ENCODE measurements at regions not wholly inside any gene's neighbourhood (a gene's known extent, or its start where the extent isn't known, plus 50 kb on each side); places are given as distances from the start of the nearest gene placed in this dataset.
"Not testable (repeated sequence)": the region's sequence is repeated elsewhere in the genome, so short reads cannot be mapped to it uniquely, and the experiment has no call there.

- Histone ChIP-seq H3K4me3 (replicated peaks; ENCODE audit: low read depth, low read length) (no peak overlapping the region), H3K36me3 (ENCODE audit: control insufficient read depth, insufficient read depth, low read length) (no peaks in the 10 kb centered on the region), H3K27me3 (replicated peaks; ENCODE audit: control insufficient read depth, insufficient read depth, low read length) (no peaks in the 10 kb centered on the region)
- TF ChIP-seq CTCF (IDR thresholded peaks at IDR 0.05; ENCODE audit: insufficient read depth, low read length, poor library complexity, severe bottlenecking), result no peak
- no peak for DNase-seq (ENCODE audit: extremely low read depth, insufficient read length)
Measured at GRCh38 chr2:88874063-88874657, 182.7 kb downstream of the RPIA start.

- Histone ChIP-seq H3K36me3 (ENCODE audit: control insufficient read depth, insufficient read depth, low read length) (no peaks in the 10 kb centered on the region), H3K4me3 (replicated peaks; ENCODE audit: low read depth, low read length) (no peak overlapping the region), H3K27me3 (replicated peaks; ENCODE audit: control insufficient read depth, insufficient read depth, low read length) (no peaks in the 10 kb centered on the region)
- TF ChIP-seq CTCF (IDR thresholded peaks at IDR 0.05; ENCODE audit: insufficient read depth, low read length, poor library complexity, severe bottlenecking), result no peak
- no peak for DNase-seq (ENCODE audit: extremely low read depth, insufficient read length)
Measured at GRCh38 chr2:88875736-88876135, 184.3 kb downstream of the RPIA start.

GRCh38 chr2:88880441-88880953 is 189.0 kb downstream of the RPIA start:
- Histone ChIP-seq H3K4me3 (replicated peaks; ENCODE audit: low read depth, low read length) (no peak overlapping the region), H3K27me3 (replicated peaks; ENCODE audit: control insufficient read depth, insufficient read depth, low read length) (no peaks in the 10 kb centered on the region), H3K36me3 (ENCODE audit: control insufficient read depth, insufficient read depth, low read length) (no peaks in the 10 kb centered on the region)
- no peak for TF ChIP-seq CTCF (IDR thresholded peaks at IDR 0.05; ENCODE audit: insufficient read depth, low read length, poor library complexity, severe bottlenecking)
- no peak for DNase-seq (ENCODE audit: extremely low read depth, insufficient read length)

GRCh38 chr2:88885275-88885674 is 193.8 kb downstream of the RPIA start:
- H3K27me3 ChIP-seq (replicated peaks; ENCODE audit: control insufficient read depth, insufficient read depth, low read length), result no peaks in the 10 kb centered on the region
- H3K4me3 ChIP-seq (replicated peaks; ENCODE audit: low read depth, low read length), result no peak overlapping the region
- H3K36me3 ChIP-seq (ENCODE audit: control insufficient read depth, insufficient read depth, low read length), result no peaks in the 10 kb centered on the region
- DNase-seq (ENCODE audit: extremely low read depth, insufficient read length), result no peak
- no peak for TF ChIP-seq CTCF (IDR thresholded peaks at IDR 0.05; ENCODE audit: insufficient read depth, low read length, poor library complexity, severe bottlenecking)

GRCh38 chr2:88885679-88886416 is 194.4 kb downstream of the RPIA start:
- no peak for DNase-seq (ENCODE audit: extremely low read depth, insufficient read length)
- no peak overlapping the region for H3K4me3 ChIP-seq (replicated peaks; ENCODE audit: low read depth, low read length)
- no peak for TF ChIP-seq CTCF (IDR thresholded peaks at IDR 0.05; ENCODE audit: insufficient read depth, low read length, poor library complexity, severe bottlenecking)
- H3K36me3 ChIP-seq (ENCODE audit: control insufficient read depth, insufficient read depth, low read length), result no peaks in the 10 kb centered on the region
- H3K27me3 ChIP-seq (replicated peaks; ENCODE audit: control insufficient read depth, insufficient read depth, low read length), result no peaks in the 10 kb centered on the region

- H3K4me3 ChIP-seq (replicated peaks; ENCODE audit: low read depth, low read length); H3K27me3 ChIP-seq (replicated peaks; ENCODE audit: control insufficient read depth, insufficient read depth, low read length): not testable (repeated sequence)
Measured at GRCh38 chr2:88887466-88887865, 196.0 kb downstream of the RPIA start.

More at GRCh38 chr2:88887466-88887865, 196.0 kb downstream of the RPIA start:
- DNase-seq (ENCODE audit: extremely low read depth, insufficient read length); H3K36me3 ChIP-seq (ENCODE audit: control insufficient read depth, insufficient read depth, low read length): not testable (repeated sequence)
